ENCODE measurements at regions not wholly inside any gene's neighbourhood (a gene's known extent, or its start where the extent isn't known, plus 50 kb on each side); places are given as distances from the start of the nearest gene placed in this dataset.

DNA sequence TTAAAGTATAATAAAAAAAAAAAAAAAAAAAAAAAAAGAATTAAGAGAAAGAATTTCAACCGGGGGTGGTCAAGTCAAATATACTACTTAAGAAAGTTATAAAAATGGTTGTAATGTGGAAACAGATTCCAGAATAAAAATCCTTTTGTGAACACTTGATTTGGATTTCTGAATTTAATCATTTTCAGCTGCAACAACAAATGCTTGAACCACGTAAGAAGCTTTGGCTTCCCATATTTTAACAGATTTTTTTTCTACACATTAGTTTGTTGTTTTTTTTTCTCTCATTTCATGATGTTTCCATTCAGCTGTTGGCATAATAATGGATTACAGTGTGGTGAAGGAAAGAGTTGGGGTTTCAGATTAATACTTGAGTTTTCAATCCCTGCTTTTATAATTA, 137.3 kb upstream of the AGR3 start:
- DNase-seq (ENCODE audit: low read depth, low spot score): no peak
- dilution Hi-C loops (cut with MboI; ENCODE audit: extremely low pct_ligation_motif_present, low sequenced_read_pairs): no loop called here
- H3K9me1 ChIP-seq (ENCODE audit: control insufficient read depth, extremely low read depth, insufficient read depth, low read length): no peaks in the 10 kb centered on the region
- H3K9ac ChIP-seq (ENCODE audit: control insufficient read depth, extremely low read depth, insufficient read depth, low read length): no peak overlapping the region
- no peaks in the 10 kb centered on the region for H3K27me3 ChIP-seq (ENCODE audit: control insufficient read depth, extremely low read depth, insufficient read depth, low read length)
- H3K36me3 ChIP-seq (ENCODE audit: control insufficient read depth in 2 of 2, extremely low read depth in 1 of 2, insufficient read depth in 2 of 2, low read length in 2 of 2): no peaks in the 10 kb centered on the region
- no peak for FAIRE-seq
- H2AFZ ChIP-seq (ENCODE audit: control insufficient read depth, low read length): no peak overlapping the region
- H3K4me3 ChIP-seq (ENCODE audit: control insufficient read depth in 2 of 3, extremely low read depth in 1 of 3, insufficient read depth in 2 of 3, low read depth in 1 of 3, low read length in 3 of 3): no peak overlapping the region
- H4K20me1 ChIP-seq (ENCODE audit: control insufficient read depth, extremely low read depth, insufficient read depth, low read length): no peaks in the 10 kb centered on the region
- no peak for TF ChIP-seq EZH2 (IDR thresholded peaks at IDR 0.05; ENCODE audit: low read length)
- TF ChIP-seq, protein P1, sequence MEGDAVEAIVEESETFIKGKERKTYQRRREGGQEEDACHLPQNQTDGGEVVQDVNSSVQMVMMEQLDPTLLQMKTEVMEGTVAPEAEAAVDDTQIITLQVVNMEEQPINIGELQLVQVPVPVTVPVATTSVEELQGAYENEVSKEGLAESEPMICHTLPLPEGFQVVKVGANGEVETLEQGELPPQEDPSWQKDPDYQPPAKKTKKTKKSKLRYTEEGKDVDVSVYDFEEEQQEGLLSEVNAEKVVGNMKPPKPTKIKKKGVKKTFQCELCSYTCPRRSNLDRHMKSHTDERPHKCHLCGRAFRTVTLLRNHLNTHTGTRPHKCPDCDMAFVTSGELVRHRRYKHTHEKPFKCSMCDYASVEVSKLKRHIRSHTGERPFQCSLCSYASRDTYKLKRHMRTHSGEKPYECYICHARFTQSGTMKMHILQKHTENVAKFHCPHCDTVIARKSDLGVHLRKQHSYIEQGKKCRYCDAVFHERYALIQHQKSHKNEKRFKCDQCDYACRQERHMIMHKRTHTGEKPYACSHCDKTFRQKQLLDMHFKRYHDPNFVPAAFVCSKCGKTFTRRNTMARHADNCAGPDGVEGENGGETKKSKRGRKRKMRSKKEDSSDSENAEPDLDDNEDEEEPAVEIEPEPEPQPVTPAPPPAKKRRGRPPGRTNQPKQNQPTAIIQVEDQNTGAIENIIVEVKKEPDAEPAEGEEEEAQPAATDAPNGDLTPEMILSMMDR (optimal IDR thresholded peaks at IDR 0.05 in 1 of 3, IDR thresholded peaks at IDR 0.05 in 1 of 3, conservative IDR thresholded peaks at IDR 0.05 in 1 of 3; ENCODE audit: extremely low read depth in 1 of 3, insufficient read depth in 2 of 3, low read length in 3 of 3): no peak
- no peaks in the 10 kb centered on the region for H3K9me3 ChIP-seq (ENCODE audit: control insufficient read depth, low read depth, low read length)
- peaks cover 18% of the 10 kb centered on the region for H3K4me1 ChIP-seq (ENCODE audit: control insufficient read depth, extremely low read depth, insufficient read depth, low read length)
- no peaks in the 10 kb centered on the region for H3K79me2 ChIP-seq (ENCODE audit: control insufficient read depth, insufficient read depth, low read length)
- no peak overlapping the region for H3K27ac ChIP-seq (ENCODE audit: control insufficient read depth, insufficient read depth, low read length)
- H3K4me2 ChIP-seq (ENCODE audit: control insufficient read depth, extremely low read depth, insufficient read depth, low read depth, low read length): no peak overlapping the region

DNA sequence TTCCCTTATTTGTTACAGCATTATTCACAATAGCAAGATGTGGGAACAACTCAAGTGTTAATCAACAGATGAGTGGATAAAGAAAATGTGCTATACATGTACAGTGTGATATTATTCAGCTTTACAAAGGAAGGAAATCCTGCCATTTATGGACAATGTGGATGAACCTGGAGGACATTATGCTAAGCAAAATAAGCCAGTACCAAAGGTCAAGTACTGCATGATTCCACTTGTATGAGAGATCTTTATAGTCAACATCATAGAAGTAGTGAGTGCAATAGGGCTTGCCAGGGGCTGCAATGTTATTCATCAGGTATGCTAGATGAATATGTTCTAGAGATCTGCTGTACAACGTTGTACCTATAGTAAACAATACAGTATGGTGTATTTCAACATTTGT, 138.5 kb upstream of the AGR3 start:
- Histone ChIP-seq H3K79me2 (ENCODE audit: control insufficient read depth, insufficient read depth, low read length) (no peaks in the 10 kb centered on the region), H3K9me1 (ENCODE audit: control insufficient read depth, extremely low read depth, insufficient read depth, low read length) (no peaks in the 10 kb centered on the region), H4K20me1 (ENCODE audit: control insufficient read depth, extremely low read depth, insufficient read depth, low read length) (no peaks in the 10 kb centered on the region), H3K36me3 (ENCODE audit: control insufficient read depth in 2 of 2, extremely low read depth in 1 of 2, insufficient read depth in 2 of 2, low read length in 2 of 2) (no peaks in the 10 kb centered on the region), H3K4me2 (ENCODE audit: control insufficient read depth, extremely low read depth, insufficient read depth, low read depth, low read length) (no peak overlapping the region), H3K27me3 (ENCODE audit: control insufficient read depth, extremely low read depth, insufficient read depth, low read length) (no peaks in the 10 kb centered on the region), H3K4me1 (ENCODE audit: control insufficient read depth, extremely low read depth, insufficient read depth, low read length) (peaks cover 18% of the 10 kb centered on the region), H3K9me3 (ENCODE audit: control insufficient read depth, low read depth, low read length) (no peaks in the 10 kb centered on the region), H2AFZ (ENCODE audit: control insufficient read depth, low read length) (no peak overlapping the region), H3K4me3 (ENCODE audit: control insufficient read depth in 2 of 3, extremely low read depth in 1 of 3, insufficient read depth in 2 of 3, low read depth in 1 of 3, low read length in 3 of 3) (no peak overlapping the region), H3K27ac (ENCODE audit: control insufficient read depth, insufficient read depth, low read length) (no peak overlapping the region), H3K9ac (ENCODE audit: control insufficient read depth, extremely low read depth, insufficient read depth, low read length) (no peak overlapping the region)
- TF ChIP-seq, protein P1 (optimal IDR thresholded peaks at IDR 0.05 in 1 of 3, IDR thresholded peaks at IDR 0.05 in 1 of 3, conservative IDR thresholded peaks at IDR 0.05 in 1 of 3; ENCODE audit: extremely low read depth in 1 of 3, insufficient read depth in 2 of 3, low read length in 3 of 3): no peak
- TF ChIP-seq EZH2 (IDR thresholded peaks at IDR 0.05; ENCODE audit: low read length): no peak
- dilution Hi-C loops (cut with MboI; ENCODE audit: extremely low pct_ligation_motif_present, low sequenced_read_pairs): no loop called here
- FAIRE-seq (peak; percentile 23), DNase-seq (ENCODE audit: low read depth, low spot score) (no peak)

Measured in keratinocyte (primary cell).